HCT116 (cell line): ENCODE measurements at regions not wholly inside any gene's neighbourhood (a gene's known extent, or its start where the extent isn't known, plus 50 kb on each side); places are given as distances from the start of the nearest gene placed in this dataset.

Experiments used
- CEBPB ChIP-seq: IDR thresholded peaks from 2 replicates; pipeline ENCODE4 v1.6.1; 2012; ENCODE audit warnings: low read depth
- EGR1 ChIP-seq: IDR thresholded peaks from 2 replicates; pipeline ENCODE4 v1.6.1; 2012; ENCODE audit warnings: low read depth
- EZH2 ChIP-seq: fragments of 200-600 bp; sonication (generic); IDR thresholded peaks from 2 replicates; pipeline ENCODE4 v1.6.1; 2017; ENCODE audit warnings: antibody characterized with exemption, mixed run types
- EZH2phosphoT487 ChIP-seq: fragments of 200-600 bp; IDR thresholded peaks from 2 replicates; pipeline ENCODE4 v1.6.1; 2018; ENCODE audit warnings: antibody characterized with exemption, borderline replicate concordance
- POLR2A ChIP-seq: IDR thresholded peaks from 2 replicates; pipeline ENCODE4 v1.7.0; 2011; ENCODE audit warnings: borderline replicate concordance; ENCODE audit not compliant: insufficient read depth, insufficient read length; ENCODE audit errors: extremely low read depth
- POLR2AphosphoS5 ChIP-seq: IDR thresholded peaks from 2 replicates; pipeline ENCODE4 v1.6.1; 2011; ENCODE audit warnings: mild to moderate bottlenecking, low read depth, low read length, moderate library complexity
- RAD21 ChIP-seq: IDR thresholded peaks from 2 replicates; pipeline ENCODE4 v1.6.1; 2012; ENCODE audit warnings: low read depth, mild to moderate bottlenecking
- SIN3A ChIP-seq: IDR thresholded peaks from 2 replicates; pipeline ENCODE4 v1.6.1; 2012; ENCODE audit warnings: low read depth
- SRF ChIP-seq: IDR thresholded peaks from 2 replicates; pipeline ENCODE4 v1.6.1; 2012; ENCODE audit warnings: low read depth
- YY1 ChIP-seq: IDR thresholded peaks from 2 replicates; pipeline ENCODE4 v1.6.1; 2011; ENCODE audit warnings: low read length, low read depth, moderate library complexity, mild to moderate bottlenecking; ENCODE audit not compliant: insufficient replicate concordance; ENCODE audit errors: extremely low read depth
- ZFX ChIP-seq: fragments of 450-650 bp; IDR thresholded peaks from 2 replicates; pipeline ENCODE4 v1.6.1; 2017
- TF ChIP-seq, protein P1 (sequence below), 3 experiments: fragments of 200-600 bp in 1 of 3; sonication (generic) in 1 of 3; IDR thresholded peaks in 2 of 3; conservative IDR thresholded peaks in 1 of 3; 2 replicates each; pipeline ENCODE4 v1.5.1; 2012 to 2017; ENCODE audit warnings: low read depth in 2 of 3, low read length in 2 of 3, antibody characterized with exemption in 1 of 3, borderline replicate concordance in 1 of 3, control low read depth in 1 of 3, mild to moderate bottlenecking in 1 of 3, mixed read lengths in 1 of 3, mixed run types in 1 of 3, moderate library complexity in 1 of 3; ENCODE audit not compliant: insufficient read depth in 1 of 3
- TF ChIP-seq, protein P2 (sequence below): IDR thresholded peaks from 2 replicates; pipeline ENCODE4 v1.6.1; 2012

DNA sequence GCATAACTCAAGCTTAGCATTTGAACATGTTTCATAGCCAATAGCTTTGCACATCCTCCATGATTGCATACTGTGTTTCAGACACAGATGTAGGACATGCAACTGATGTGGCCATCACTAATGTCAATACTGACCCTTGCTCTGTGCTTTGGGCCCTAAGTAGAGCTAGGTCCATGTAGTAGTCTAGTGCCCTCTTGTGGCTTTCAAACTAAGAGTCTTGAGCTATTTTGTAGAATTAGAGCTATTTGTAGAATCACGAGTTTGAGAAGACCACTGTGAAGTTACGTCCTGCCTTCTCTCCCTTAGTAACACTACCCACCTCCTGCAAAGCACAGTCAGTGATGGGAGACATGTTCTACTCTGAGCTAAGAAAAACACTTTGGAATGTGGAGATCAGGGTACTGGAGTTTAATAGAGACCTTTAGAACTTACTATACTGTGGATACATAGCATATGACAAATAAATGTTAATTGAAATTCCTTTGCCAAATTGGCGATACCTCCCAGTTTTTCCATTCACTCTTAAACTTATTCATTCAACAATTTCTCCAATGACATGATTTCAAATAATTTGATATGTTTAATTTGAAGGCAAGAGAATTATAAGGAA lies 306.5 kb upstream of the TNP1 start:
- no peak for TF ChIP-seq SRF
- TF ChIP-seq, protein P1, sequence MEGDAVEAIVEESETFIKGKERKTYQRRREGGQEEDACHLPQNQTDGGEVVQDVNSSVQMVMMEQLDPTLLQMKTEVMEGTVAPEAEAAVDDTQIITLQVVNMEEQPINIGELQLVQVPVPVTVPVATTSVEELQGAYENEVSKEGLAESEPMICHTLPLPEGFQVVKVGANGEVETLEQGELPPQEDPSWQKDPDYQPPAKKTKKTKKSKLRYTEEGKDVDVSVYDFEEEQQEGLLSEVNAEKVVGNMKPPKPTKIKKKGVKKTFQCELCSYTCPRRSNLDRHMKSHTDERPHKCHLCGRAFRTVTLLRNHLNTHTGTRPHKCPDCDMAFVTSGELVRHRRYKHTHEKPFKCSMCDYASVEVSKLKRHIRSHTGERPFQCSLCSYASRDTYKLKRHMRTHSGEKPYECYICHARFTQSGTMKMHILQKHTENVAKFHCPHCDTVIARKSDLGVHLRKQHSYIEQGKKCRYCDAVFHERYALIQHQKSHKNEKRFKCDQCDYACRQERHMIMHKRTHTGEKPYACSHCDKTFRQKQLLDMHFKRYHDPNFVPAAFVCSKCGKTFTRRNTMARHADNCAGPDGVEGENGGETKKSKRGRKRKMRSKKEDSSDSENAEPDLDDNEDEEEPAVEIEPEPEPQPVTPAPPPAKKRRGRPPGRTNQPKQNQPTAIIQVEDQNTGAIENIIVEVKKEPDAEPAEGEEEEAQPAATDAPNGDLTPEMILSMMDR (IDR thresholded peaks at IDR 0.05 in 2 of 3, conservative IDR thresholded peaks at IDR 0.05 in 1 of 3; ENCODE audit: borderline replicate concordance in 1 of 3, insufficient read depth in 1 of 3, low read depth in 2 of 3, low read length in 2 of 3), result peak; percentile 49 to 65 (median 61); a peak in 5 of 6 replicates
- no peak for TF ChIP-seq EZH2phosphoT487
- no peak for TF ChIP-seq POLR2A
- TF ChIP-seq POLR2AphosphoS5, result no peak
- no peak for TF ChIP-seq EGR1
- no peak for TF ChIP-seq CEBPB
- peak; percentile 74 for TF ChIP-seq RAD21
- TF ChIP-seq, protein P2, sequence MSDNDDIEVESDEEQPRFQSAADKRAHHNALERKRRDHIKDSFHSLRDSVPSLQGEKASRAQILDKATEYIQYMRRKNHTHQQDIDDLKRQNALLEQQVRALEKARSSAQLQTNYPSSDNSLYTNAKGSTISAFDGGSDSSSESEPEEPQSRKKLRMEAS, result no peak
- no peak for TF ChIP-seq ZFX
- no peak for TF ChIP-seq SIN3A
- no peak for TF ChIP-seq EZH2
- no peak for TF ChIP-seq YY1
